Fibroblast of skin of abdomen (primary cell): ENCODE measurements at regions not wholly inside any gene's neighbourhood (a gene's known extent, or its start where the extent isn't known, plus 50 kb on each side); places are given as distances from the start of the nearest gene placed in this dataset.
"Not testable (repeated sequence)": the region's sequence is repeated elsewhere in the genome, so short reads cannot be mapped to it uniquely, and the experiment has no call there.

Experiments
- DNase-seq: peaks from one replicate; pipeline ENCODE4 v3.0.0-alpha.2; 2013

DNA sequence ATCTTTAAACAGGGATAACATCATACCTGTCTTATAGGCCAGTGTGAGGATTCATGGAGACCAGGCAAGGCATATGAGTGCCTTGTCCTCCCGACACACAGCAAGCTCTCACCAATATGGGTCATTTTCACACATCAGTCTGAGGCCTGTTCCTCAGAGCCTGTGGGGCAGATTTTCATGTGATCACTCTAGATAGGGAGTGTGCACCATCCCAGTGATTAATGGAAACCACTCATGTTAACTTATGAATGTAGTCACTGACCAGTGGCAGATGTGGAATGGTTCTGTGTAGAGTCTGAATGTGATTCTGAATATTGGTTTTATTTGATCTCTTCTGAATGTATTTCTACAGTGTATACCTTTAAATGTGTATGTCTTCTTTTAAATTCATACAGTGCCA lies 219.7 kb upstream of the SFSWAP start:
- no peak for DNase-seq

DNA sequence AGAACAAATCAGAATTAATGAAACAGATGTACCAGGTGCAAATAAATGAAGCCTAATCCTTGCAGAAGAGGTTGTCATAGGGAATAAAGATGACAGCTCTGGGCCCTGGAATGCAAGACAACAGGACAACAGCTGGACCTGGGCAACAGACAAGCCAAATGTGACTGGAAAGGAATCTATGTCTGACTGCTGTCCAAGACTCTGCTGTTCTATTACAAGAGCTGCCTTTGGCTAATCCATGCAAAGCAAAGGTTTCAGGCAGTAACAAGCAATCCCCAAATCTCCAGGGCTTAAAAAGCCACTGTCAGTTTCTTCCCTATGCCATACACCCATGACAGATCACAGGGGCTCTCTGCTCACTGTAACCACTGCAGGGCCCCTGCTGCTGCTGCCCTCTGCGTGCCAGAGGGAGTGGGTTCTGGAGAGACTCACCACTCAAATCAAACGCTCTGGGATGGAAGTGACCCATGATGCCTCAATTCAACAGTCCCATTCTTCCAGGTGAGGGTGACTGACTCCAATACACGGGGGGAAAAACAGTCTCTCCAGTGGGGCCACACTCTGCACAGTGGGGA lies 218.9 kb upstream of the SFSWAP start:
- no peak for DNase-seq

DNA sequence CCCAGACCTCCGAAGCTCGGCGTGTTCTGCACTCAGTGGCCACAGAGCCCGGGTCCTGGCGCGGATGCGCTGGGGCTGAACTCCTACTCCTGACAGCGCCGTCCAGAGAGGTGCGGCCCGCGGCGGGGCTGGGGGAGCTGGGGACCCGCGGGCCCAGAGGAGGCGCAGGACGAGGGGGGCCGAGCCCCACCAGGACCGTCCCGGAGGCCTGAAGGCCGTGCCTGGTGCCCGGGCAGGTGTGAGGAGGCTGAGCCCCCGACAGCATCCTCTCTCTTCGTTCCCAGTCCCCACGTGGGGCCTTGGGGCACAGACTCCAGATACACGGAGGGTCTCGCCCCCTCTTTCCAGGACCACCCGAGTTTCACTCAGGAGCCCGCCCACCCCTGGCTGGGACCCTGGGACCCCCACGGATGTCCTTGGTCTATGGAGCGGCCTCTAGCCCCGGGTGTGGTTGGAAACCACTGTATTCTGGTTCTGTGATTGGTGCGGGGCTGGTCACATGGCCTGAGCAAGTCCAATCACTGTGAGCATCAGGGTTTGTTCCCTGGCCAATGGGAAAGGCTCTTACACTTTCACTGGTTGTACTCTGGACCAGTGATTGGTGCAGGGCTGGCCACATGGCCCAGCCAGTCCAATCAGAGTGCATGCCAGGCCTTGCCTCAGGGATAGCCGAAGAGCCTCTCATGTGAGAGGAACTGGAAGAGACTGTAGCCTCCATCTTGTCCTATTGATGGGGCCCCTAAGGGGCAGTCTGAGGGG lies 217.6 kb upstream of the SFSWAP start:
- DNase-seq: no peak

DNA sequence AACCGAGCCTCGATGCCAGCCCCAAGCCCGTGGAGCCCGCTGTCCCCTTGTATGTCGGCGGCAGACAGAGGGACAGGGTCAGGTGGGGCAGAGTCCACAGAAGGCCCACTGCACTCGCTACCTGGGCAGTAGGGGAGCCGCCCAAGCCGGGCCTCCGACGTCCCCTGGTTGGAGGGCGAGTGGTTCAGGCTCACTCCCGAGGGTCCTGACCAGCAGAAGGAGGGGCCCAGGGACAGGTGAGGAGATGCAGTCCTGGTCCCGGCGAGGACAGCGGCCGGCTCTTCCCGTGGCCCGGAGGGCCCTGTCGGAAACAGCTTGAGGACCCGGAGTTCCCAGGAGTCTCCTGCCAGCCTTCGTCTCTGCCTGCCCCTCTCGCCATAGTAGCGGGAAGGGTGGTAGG lies 216.7 kb upstream of the SFSWAP start:
- no peak for DNase-seq

DNA sequence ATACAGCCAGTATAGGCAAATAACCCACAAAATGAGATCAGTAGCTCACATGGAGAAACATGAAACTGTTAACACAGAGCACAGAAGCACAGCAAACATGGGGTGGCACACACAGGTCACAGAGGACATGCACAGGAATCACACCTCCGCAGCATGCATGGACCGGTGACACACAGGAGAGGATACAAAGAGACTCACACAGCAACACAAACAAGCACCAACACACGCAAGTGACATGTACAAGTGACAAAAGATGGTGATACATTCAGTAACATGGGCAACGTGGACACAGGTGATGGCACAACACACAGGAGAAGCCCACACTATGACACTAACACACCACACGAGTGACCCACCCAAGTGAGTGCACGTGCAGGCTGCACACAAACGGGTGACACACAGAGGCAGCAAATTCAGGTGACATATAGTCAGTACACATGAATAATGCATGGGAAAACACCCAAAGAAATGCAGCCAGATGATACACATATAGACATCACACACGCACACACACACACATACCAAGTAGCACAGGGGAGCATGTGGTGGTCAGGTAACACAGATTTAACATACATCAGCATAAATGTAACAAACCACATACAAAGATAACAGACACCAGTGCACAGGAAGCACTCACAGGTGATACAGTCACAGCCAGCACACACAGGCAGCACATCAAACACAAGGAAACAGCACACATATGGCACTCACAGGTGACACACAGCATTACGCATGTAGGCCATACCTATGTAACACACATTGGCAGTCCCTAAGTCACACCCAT lies 216.0 kb upstream of the SFSWAP start:
- no peak for DNase-seq

DNA sequence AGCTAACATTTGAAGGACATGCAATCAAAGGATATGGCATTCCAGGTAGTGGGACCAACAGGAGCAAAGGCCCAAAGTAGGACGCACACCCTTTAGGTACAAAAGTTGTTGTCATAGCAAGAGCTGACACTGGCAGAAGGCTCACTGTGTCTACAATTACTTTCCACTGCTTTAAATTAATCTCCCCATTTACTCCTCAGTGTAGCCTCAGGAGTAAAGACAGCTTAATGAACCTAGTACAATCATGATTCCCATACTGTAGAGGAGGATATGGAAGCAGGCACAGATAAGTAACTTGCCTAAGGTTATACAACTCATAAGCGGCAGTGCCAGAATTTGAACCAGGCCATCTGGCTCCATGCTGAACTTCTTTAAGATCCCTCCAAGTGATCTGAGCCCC lies 212.9 kb upstream of the SFSWAP start:
- no peak for DNase-seq

- DNase-seq: no peak
These were observed 211.6 kb upstream of the SFSWAP start for GRCh38 chr12:131499160-131499863.

DNA sequence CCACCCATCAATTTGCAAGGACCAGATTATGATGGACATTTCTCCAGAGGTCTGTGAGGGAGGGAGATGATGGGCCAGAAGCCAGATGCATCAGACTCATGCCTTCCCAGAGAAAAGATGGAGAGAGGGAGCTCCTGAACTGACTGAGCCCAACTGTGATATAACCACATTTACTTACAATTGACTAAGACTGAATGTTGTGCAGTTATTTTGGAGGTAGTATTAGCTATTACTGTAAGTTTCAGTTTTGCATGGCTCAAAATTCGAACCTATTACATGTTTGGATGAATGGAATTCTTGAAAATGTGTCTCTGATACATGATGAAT lies 211.1 kb upstream of the SFSWAP start:
- no peak for DNase-seq

DNA sequence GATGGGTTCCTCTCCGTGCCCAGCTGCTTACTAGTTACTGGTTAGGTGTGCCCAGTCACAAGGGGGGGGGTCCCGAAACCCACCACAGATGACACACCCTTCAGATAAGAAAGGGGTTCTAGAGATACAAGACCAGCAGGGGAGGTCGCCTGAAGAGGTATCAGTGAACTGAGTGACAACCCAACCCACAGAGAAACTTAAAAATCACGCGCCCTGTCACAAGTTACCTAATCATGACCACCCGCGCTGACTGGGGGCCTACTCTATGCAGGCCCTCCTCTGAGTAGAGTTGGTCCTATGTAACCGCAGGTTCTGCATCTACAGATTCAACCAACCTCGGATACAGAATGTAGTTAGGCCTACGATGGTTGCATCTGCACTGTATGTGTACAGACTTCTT lies 210.3 kb upstream of the SFSWAP start:
- no peak for DNase-seq

GRCh38 chr12:131505561-131505960 lies 205.3 kb upstream of the SFSWAP start:
- no peak for DNase-seq

- no peak for DNase-seq
These were observed 204.5 kb upstream of the SFSWAP start for GRCh38 chr12:131506426-131506825.

DNA sequence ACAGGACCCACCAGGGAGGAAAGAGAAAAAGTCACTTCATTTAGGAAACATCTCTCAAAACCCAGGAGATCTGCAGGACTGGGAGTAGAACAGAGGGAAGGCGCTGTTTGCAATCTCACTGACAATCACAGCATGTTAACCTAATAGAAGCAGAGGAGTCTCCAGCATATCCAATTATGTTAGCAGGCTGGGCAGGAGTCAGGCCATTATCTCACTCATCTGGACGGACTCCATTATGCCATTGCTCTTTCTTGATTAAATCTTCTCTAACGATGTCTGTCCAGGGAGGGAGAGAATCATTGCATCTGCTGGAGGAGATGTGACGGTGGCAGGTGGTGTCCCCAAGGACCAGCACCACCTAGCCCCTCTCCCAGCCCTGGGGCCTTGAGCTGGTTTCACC lies 203.8 kb upstream of the SFSWAP start:
- DNase-seq: no peak

GRCh38 chr12:131507881-131508280 lies 203.0 kb upstream of the SFSWAP start:
- no peak for DNase-seq

DNA sequence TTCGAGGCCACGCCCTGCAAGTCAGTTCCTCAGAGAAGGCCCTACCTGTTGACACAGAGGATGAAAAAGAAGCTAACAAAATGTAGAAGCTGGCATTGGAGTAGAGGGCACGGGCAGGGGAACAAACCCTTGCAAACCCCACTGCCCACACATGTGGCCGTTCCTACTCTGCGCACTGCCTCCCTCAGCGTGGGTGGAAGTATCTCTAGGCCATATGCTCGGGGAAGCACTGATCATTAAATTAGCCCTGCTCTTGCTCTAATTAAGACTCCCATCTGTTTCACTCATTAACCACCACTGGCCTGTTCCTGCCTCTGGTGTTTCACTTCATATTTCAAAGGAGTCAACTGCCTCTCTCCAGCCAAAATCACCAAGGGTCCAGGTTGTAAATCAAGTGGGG lies 201.2 kb upstream of the SFSWAP start:
- no peak for DNase-seq

- no peak for DNase-seq
These were observed 200.5 kb upstream of the SFSWAP start for GRCh38 chr12:131510431-131510830.

DNA sequence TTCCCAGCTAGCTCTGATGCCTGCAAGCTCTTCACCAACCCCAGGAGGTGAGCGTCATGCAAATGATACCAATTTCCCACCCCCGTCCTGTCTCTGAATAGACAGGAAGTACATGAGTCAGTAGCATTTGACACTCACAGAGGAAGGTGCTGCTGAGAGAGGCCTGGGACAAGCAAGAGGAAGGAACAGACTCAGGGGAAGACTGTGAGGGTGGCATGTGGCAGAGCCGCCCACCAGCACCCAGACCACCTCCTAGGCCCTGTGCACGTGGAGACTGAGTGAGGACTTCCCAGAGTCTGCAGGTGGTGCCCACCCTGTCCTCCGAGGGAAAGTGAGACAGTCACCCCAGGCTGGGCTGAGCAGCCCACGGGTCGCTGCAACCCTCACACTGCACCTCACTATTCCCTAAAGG lies 199.5 kb upstream of the SFSWAP start:
- peak; percentile 10 for DNase-seq

DNA sequence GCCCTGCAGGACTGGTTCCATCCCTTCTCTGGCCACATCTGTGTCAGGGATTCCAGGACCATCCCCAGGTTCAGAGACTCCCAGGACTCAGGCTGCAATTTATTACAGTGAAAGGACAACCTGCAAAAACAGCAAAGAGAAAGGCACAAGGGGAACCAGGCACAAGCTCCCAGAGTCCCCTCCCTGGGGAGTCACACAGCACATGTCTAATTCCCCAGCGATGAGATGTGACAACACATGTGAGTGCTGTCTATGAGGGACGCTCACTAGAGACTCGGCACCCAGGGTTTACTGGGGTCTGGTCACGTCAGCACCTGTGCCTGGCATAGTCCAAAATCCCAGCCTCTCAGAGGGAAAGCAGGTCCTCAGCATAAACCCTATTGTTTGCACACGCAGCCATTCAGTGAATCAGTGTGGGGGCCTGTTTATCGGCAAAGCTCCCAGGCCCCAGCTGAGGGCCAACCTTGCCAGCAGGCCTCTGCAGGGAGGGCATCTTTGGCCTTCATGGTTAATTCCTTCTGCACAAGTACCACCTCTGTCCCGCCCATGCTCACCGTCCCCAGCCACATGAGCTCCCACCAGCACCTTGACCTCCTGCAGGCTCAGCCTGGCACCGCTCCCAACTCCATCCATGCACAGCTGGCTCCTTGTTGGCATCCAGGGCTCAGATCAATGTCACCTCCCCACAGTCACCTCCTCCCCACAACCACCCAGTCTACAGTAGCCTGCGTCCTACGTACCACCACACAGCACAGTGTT lies 198.9 kb upstream of the SFSWAP start:
- DNase-seq: no peak

GRCh38 chr12:131513606-131514005 lies 197.3 kb upstream of the SFSWAP start:
- DNase-seq: no peak

- DNase-seq: not testable (repeated sequence)
These were observed 190.3 kb upstream of the SFSWAP start for GRCh38 chr12:131520553-131520952.

DNA sequence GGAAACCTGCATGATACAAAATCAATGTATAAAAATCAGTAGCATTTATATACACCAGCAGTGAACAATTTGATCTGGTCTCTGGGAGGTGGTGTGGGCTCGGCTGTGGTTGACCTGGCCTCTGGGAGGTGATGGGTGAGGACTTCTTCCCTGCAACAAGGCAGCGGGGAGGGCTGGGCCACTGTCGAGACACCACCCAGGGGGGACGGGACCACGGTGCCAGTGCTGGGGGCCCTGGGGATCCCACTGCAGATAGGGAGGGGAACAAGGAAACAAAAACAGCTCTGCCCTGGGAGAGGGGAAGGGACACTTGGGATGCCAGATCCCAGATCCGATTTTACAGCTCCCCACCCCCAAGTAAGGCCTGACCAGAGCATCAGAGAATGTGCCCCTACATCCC lies 189.6 kb upstream of the SFSWAP start:
- no peak for DNase-seq

DNA sequence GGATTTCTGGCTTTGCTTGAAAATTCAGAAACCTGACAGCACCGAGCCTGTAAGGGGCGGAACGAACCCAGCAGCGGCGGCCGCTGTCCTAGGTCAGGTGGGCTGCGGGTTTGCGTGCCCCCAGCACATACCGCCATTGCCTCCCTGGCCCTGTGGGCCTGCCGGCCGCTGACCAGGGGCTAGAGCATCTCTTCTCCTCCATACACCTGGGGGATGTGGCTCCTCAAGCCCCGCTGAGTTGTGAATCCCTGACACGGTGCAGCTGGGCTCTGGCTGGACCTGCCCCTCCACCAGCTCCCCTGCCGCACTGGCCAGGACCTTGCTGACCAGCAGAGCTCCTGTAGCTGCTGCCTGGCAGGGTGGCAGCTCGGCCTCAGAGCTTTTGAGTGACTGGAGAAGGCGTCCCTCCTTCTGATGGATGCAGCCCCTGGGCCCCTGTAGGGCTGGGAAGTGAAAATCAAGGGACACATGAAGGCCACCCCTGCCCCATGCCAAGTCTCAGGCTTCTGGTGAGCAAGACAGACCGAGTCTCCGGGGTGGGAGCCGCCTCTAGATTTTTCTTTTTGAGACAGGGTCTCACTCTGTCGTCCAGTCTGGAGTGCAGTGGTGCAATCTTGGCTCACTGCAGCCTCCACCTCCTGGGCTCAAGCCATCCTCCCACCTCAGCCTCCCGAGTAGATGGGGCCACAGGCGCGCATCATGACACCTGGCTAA lies 184.9 kb upstream of the SFSWAP start:
- DNase-seq: no peak

DNA sequence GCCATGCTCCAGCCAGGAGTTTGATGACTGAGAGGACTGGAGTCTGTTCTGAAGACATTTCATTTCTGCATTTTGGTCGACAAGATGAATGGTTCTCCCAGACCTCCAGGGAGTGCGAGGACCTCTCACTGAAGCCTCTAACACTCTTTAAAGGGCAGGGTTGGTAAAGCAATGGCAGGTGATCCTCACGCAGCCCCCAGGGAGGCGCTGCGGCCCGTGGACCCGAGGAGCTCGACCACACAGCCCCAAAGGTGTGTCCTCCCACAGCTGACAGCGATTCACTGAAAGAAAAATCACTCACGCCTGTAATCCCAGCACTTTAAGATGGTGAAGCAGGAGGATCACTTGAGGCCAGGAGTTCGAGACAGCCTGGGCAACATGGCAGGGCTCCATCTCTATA lies 183.8 kb upstream of the SFSWAP start:
- no peak for DNase-seq
